ENCODE measurements at regions not wholly inside any gene's neighbourhood (a gene's known extent, or its start where the extent isn't known, plus 50 kb on each side); places are given as distances from the start of the nearest gene placed in this dataset.

DNA sequence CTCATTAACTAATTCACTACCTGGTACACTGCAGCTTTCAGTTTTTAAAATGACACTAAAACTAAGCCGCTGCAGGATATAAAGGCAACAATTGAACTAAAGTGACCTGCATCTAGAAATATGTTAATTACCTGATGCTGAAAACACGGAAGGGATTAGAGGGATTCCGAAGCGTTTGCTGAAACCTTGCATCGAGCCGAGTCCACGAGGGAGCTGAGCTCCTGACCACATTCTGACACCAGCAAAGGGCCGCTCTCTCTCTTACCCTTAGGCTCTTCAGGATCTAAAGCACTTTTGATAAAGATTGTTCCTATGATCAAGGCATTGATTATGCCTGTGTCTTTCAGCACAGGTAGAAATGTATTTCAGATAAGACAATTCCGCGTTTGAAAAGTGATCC is 59.5 kb upstream of the CDKN3 start:
- TF ChIP-seq EZH2 (IDR thresholded peaks at IDR 0.05; ENCODE audit: borderline replicate concordance, insufficient read depth, low read length, poor library complexity, severe bottlenecking) = no peak
- TF ChIP-seq, protein P1, sequence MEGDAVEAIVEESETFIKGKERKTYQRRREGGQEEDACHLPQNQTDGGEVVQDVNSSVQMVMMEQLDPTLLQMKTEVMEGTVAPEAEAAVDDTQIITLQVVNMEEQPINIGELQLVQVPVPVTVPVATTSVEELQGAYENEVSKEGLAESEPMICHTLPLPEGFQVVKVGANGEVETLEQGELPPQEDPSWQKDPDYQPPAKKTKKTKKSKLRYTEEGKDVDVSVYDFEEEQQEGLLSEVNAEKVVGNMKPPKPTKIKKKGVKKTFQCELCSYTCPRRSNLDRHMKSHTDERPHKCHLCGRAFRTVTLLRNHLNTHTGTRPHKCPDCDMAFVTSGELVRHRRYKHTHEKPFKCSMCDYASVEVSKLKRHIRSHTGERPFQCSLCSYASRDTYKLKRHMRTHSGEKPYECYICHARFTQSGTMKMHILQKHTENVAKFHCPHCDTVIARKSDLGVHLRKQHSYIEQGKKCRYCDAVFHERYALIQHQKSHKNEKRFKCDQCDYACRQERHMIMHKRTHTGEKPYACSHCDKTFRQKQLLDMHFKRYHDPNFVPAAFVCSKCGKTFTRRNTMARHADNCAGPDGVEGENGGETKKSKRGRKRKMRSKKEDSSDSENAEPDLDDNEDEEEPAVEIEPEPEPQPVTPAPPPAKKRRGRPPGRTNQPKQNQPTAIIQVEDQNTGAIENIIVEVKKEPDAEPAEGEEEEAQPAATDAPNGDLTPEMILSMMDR (IDR thresholded peaks at IDR 0.05; ENCODE audit: poor library complexity, severe bottlenecking) = no peak
- TF ChIP-seq, protein P2, sequence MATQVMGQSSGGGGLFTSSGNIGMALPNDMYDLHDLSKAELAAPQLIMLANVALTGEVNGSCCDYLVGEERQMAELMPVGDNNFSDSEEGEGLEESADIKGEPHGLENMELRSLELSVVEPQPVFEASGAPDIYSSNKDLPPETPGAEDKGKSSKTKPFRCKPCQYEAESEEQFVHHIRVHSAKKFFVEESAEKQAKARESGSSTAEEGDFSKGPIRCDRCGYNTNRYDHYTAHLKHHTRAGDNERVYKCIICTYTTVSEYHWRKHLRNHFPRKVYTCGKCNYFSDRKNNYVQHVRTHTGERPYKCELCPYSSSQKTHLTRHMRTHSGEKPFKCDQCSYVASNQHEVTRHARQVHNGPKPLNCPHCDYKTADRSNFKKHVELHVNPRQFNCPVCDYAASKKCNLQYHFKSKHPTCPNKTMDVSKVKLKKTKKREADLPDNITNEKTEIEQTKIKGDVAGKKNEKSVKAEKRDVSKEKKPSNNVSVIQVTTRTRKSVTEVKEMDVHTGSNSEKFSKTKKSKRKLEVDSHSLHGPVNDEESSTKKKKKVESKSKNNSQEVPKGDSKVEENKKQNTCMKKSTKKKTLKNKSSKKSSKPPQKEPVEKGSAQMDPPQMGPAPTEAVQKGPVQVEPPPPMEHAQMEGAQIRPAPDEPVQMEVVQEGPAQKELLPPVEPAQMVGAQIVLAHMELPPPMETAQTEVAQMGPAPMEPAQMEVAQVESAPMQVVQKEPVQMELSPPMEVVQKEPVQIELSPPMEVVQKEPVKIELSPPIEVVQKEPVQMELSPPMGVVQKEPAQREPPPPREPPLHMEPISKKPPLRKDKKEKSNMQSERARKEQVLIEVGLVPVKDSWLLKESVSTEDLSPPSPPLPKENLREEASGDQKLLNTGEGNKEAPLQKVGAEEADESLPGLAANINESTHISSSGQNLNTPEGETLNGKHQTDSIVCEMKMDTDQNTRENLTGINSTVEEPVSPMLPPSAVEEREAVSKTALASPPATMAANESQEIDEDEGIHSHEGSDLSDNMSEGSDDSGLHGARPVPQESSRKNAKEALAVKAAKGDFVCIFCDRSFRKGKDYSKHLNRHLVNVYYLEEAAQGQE (IDR thresholded peaks at IDR 0.05; ENCODE audit: borderline replicate concordance) = no peak
- no peak for TF ChIP-seq POLR2AphosphoS5 (IDR thresholded peaks at IDR 0.05)
- no peak for TF ChIP-seq EP300 (conservative IDR thresholded peaks at IDR 0.05; ENCODE audit: poor library complexity, severe bottlenecking)
- no peak for TF ChIP-seq RAD21 (conservative IDR thresholded peaks at IDR 0.05)
- TF ChIP-seq MXI1 (conservative IDR thresholded peaks at IDR 0.05; ENCODE audit: poor library complexity, severe bottlenecking) = no peak

Measured in neural cell (in vitro differentiated cells).